ENCODE measurements at regions not wholly inside any gene's neighbourhood (a gene's known extent, or its start where the extent isn't known, plus 50 kb on each side); places are given as distances from the start of the nearest gene placed in this dataset.
"Not testable (repeated sequence)": the region's sequence is repeated elsewhere in the genome, so short reads cannot be mapped to it uniquely, and the experiment has no call there.

GRCh38 chr5:93682471-93683404, 58.7 kb downstream of the POU5F2 start:
- H3K4me3 Mint-ChIP-seq; H3K36me3 ChIP-seq (ENCODE audit: control insufficient read depth in 2 of 3, insufficient read depth in 3 of 3, low read length in 3 of 3); H3K27me3 Mint-ChIP-seq; intact Hi-C loops (cut with micrococcal nuclease); H3K27ac Mint-ChIP-seq; H3K27me3 ChIP-seq (ENCODE audit: control insufficient read depth in 2 of 2, insufficient read depth in 2 of 2, low read length in 2 of 2); POLR2A ChIA-PET; H3K4me1 ChIP-seq (ENCODE audit: control insufficient read depth in 2 of 2, insufficient read depth in 2 of 2, low read length in 2 of 2); H3K27ac ChIP-seq (ENCODE audit: low read depth, low read length); DNase-seq; H3K9me3 ChIP-seq (ENCODE audit: control insufficient read depth in 2 of 3, low read length in 3 of 3); H3K4me3 ChIP-seq (ENCODE audit: low read length); CTCF ChIA-PET; ATAC-seq; H3K4me1 Mint-ChIP-seq: not testable (repeated sequence)
- H3K9me3 Mint-ChIP-seq: peaks cover 0 to 12% (median 0%) of the 10 kb centered on the region in 11 donors
- peaks cover 0 to 40% (median 28%) of the 10 kb centered on the region in 5 donors for H3K36me3 Mint-ChIP-seq

- Histone ChIP-seq H3K27me3 (ENCODE audit: control insufficient read depth in 2 of 2, insufficient read depth in 2 of 2, low read length in 2 of 2) (no peaks in the 10 kb centered on the region), H3K4me3 (ENCODE audit: low read length) (no peak overlapping the region), H3K9me3 (ENCODE audit: control insufficient read depth in 2 of 3, low read length in 3 of 3) (no peaks in the 10 kb centered on the region), H3K27ac (ENCODE audit: low read depth, low read length) (no peak overlapping the region), H3K36me3 (ENCODE audit: control insufficient read depth in 2 of 3, insufficient read depth in 3 of 3, low read length in 3 of 3) (no peaks in the 10 kb centered on the region), H3K4me1 (ENCODE audit: control insufficient read depth in 2 of 2, insufficient read depth in 2 of 2, low read length in 2 of 2) (no peaks in the 10 kb centered on the region)
- Mint-ChIP-seq H3K27ac (peak overlapping the region in 1 of 9 donors; percentile 38), H3K9me3 (peaks cover 0 to 1% (median 0%) of the 10 kb centered on the region in 11 donors), H3K4me3 (no peak overlapping the region), H3K27me3 (no peaks in the 10 kb centered on the region), H3K4me1 (peaks cover 0 to 3% (median 0%) of the 10 kb centered on the region in 7 donors), H3K36me3 (peaks cover 0 to 42% (median 24%) of the 10 kb centered on the region in 5 donors)
- DNase-seq: no peak
- CTCF ChIA-PET: no interaction called here
- intact Hi-C loops (cut with micrococcal nuclease): no loop called here
- POLR2A ChIA-PET: no interaction called here
- ATAC-seq: no peak
Observed at GRCh38 chr5:93681432-93681831, 60.0 kb downstream of the POU5F2 start.

GRCh38 chr5:93677359-93677891, 64.0 kb downstream of the POU5F2 start:
- ChIA-PET POLR2A (no interaction called here), CTCF (no interaction called here)
- H3K4me1 Mint-ChIP-seq: peaks cover 0 to 3% (median 0%) of the 10 kb centered on the region in 7 donors
- intact Hi-C loops (cut with micrococcal nuclease): no loop called here
- no peak overlapping the region for H3K4me3 ChIP-seq (ENCODE audit: low read length)
- no peaks in the 10 kb centered on the region for H3K27me3 ChIP-seq (ENCODE audit: control insufficient read depth in 2 of 2, insufficient read depth in 2 of 2, low read length in 2 of 2)
- H3K36me3 ChIP-seq (ENCODE audit: control insufficient read depth in 2 of 3, insufficient read depth in 3 of 3, low read length in 3 of 3): no peaks in the 10 kb centered on the region
- DNase-seq: no peak
- H3K4me3 Mint-ChIP-seq: no peak overlapping the region
- no peaks in the 10 kb centered on the region for H3K9me3 Mint-ChIP-seq
- no peak overlapping the region for H3K27ac Mint-ChIP-seq
- no peaks in the 10 kb centered on the region for H3K4me1 ChIP-seq (ENCODE audit: control insufficient read depth in 2 of 2, insufficient read depth in 2 of 2, low read length in 2 of 2)
- no peak overlapping the region for H3K27ac ChIP-seq (ENCODE audit: low read depth, low read length)
- no peaks in the 10 kb centered on the region for H3K9me3 ChIP-seq (ENCODE audit: control insufficient read depth in 2 of 3, low read length in 3 of 3)
- no peaks in the 10 kb centered on the region for H3K27me3 Mint-ChIP-seq
- no peak for ATAC-seq
- peaks cover 0 to 37% (median 14%) of the 10 kb centered on the region in 5 donors for H3K36me3 Mint-ChIP-seq

- Mint-ChIP-seq H3K27ac (no peak overlapping the region), H3K36me3 (peaks cover 0 to 35% (median 11%) of the 10 kb centered on the region in 5 donors), H3K4me3 (no peak overlapping the region), H3K27me3 (no peaks in the 10 kb centered on the region), H3K9me3 (no peaks in the 10 kb centered on the region), H3K4me1 (peaks cover 0 to 3% (median 0%) of the 10 kb centered on the region in 7 donors)
- H3K4me3 ChIP-seq (ENCODE audit: low read length): no peak overlapping the region
- ATAC-seq: no peak
- H3K9me3 ChIP-seq (ENCODE audit: control insufficient read depth in 2 of 3, low read length in 3 of 3): no peaks in the 10 kb centered on the region
- H3K27ac ChIP-seq (ENCODE audit: low read depth, low read length): no peak overlapping the region
- H3K4me1 ChIP-seq (ENCODE audit: control insufficient read depth in 2 of 2, insufficient read depth in 2 of 2, low read length in 2 of 2): no peaks in the 10 kb centered on the region
- CTCF ChIA-PET: no interaction called here
- no peaks in the 10 kb centered on the region for H3K27me3 ChIP-seq (ENCODE audit: control insufficient read depth in 2 of 2, insufficient read depth in 2 of 2, low read length in 2 of 2)
- no peak for DNase-seq
- POLR2A ChIA-PET: no interaction called here
- intact Hi-C loops (cut with micrococcal nuclease): no loop called here
- H3K36me3 ChIP-seq (ENCODE audit: control insufficient read depth in 2 of 3, insufficient read depth in 3 of 3, low read length in 3 of 3): no peaks in the 10 kb centered on the region
Observed at GRCh38 chr5:93676704-93677103, 64.7 kb downstream of the POU5F2 start.

- ChIA-PET POLR2A (no interaction called here), CTCF (no interaction called here)
- Histone ChIP-seq H3K27me3 (ENCODE audit: control insufficient read depth in 2 of 2, insufficient read depth in 2 of 2, low read length in 2 of 2) (no peaks in the 10 kb centered on the region), H3K4me3 (ENCODE audit: low read length) (no peak overlapping the region), H3K9me3 (ENCODE audit: control insufficient read depth in 2 of 3, low read length in 3 of 3) (no peaks in the 10 kb centered on the region), H3K4me1 (ENCODE audit: control insufficient read depth in 2 of 2, insufficient read depth in 2 of 2, low read length in 2 of 2) (no peaks in the 10 kb centered on the region), H3K36me3 (ENCODE audit: control insufficient read depth in 2 of 3, insufficient read depth in 3 of 3, low read length in 3 of 3) (no peaks in the 10 kb centered on the region), H3K27ac (ENCODE audit: low read depth, low read length) (no peak overlapping the region)
- no peak overlapping the region for H3K27ac Mint-ChIP-seq
- no peak overlapping the region for H3K4me3 Mint-ChIP-seq
- intact Hi-C loops (cut with micrococcal nuclease): no loop called here
- ATAC-seq: no peak
- peaks cover 0 to 35% (median 3%) of the 10 kb centered on the region in 5 donors for H3K36me3 Mint-ChIP-seq
- peaks cover 0 to 3% (median 0%) of the 10 kb centered on the region in 7 donors for H3K4me1 Mint-ChIP-seq
- no peaks in the 10 kb centered on the region for H3K27me3 Mint-ChIP-seq
- H3K9me3 Mint-ChIP-seq: no peaks in the 10 kb centered on the region
- DNase-seq: no peak
Observed at GRCh38 chr5:93675460-93676450, 65.6 kb downstream of the POU5F2 start.

- H3K4me1 Mint-ChIP-seq: peaks cover 0 to 3% (median 0%) of the 10 kb centered on the region in 7 donors
- no peak overlapping the region for H3K4me3 Mint-ChIP-seq
- no peak overlapping the region for H3K27ac ChIP-seq (ENCODE audit: low read depth, low read length)
- no peaks in the 10 kb centered on the region for H3K27me3 Mint-ChIP-seq
- ChIA-PET CTCF (no interaction called here), POLR2A (no interaction called here)
- H3K36me3 ChIP-seq (ENCODE audit: control insufficient read depth in 2 of 3, insufficient read depth in 3 of 3, low read length in 3 of 3): no peaks in the 10 kb centered on the region
- no peak overlapping the region for H3K27ac Mint-ChIP-seq
- no peak for ATAC-seq
- no peak overlapping the region for H3K4me3 ChIP-seq (ENCODE audit: low read length)
- peaks cover 0 to 37% (median 4%) of the 10 kb centered on the region in 5 donors for H3K36me3 Mint-ChIP-seq
- H3K9me3 ChIP-seq (ENCODE audit: control insufficient read depth in 2 of 3, low read length in 3 of 3): no peaks in the 10 kb centered on the region
- H3K4me1 ChIP-seq (ENCODE audit: control insufficient read depth in 2 of 2, insufficient read depth in 2 of 2, low read length in 2 of 2): no peaks in the 10 kb centered on the region
- H3K27me3 ChIP-seq (ENCODE audit: control insufficient read depth in 2 of 2, insufficient read depth in 2 of 2, low read length in 2 of 2): no peaks in the 10 kb centered on the region
- DNase-seq: no peak
- H3K9me3 Mint-ChIP-seq: no peaks in the 10 kb centered on the region
- intact Hi-C loops (cut with micrococcal nuclease): no loop called here
Observed at GRCh38 chr5:93674866-93675459, 66.4 kb downstream of the POU5F2 start.

Data from naive thymus-derived CD4-positive, alpha-beta T cell (primary cell).